Naive thymus-derived CD4-positive, alpha-beta T cell (primary cell): ENCODE measurements at regions not wholly inside any gene's neighbourhood (a gene's known extent, or its start where the extent isn't known, plus 50 kb on each side); places are given as distances from the start of the nearest gene placed in this dataset.

Experiments used
- ATAC-seq: fragments of 150-1000 bp; cut with Tn5 transposase; 2 replicates; pipeline ENCODE4 v1.10.0; 2021; ENCODE audit warnings: mild to moderate bottlenecking, moderate library complexity
- CTCF ChIA-PET: fragments of 350-600 bp; sonication (Branson Sonifier 250); formaldehyde crosslinking; loops from one replicate; lab custom pipeline; 2021; ENCODE audit warnings: antibody characterized with exemption; lab: Charles Lee
- POLR2A ChIA-PET: fragments of 350-600 bp; sonication (Branson Sonifier 250); formaldehyde crosslinking; loops from one replicate; lab custom pipeline; 2021; ENCODE audit warnings: antibody characterized with exemption, inconsistent platforms; lab: Charles Lee
- DNase-seq, 9 donors: peaks; one replicate each; pipeline versions ENCODE4 v3.0.0 to v3.0.0-alpha.2; 2020 to 2022; ENCODE audit warnings: mixed read lengths in 1 of 9
- H3K27ac ChIP-seq: one replicate; pipeline ENCODE4 v1.7.0; 2013; ENCODE audit warnings: mild to moderate bottlenecking, low read depth, low read length, moderate library complexity
- H3K27me3 ChIP-seq, 2 donors: one replicate each; pipeline ENCODE4 v1.7.0; 2013; ENCODE audit warnings: low read length in 2 of 2, mild to moderate bottlenecking in 2 of 2, moderate library complexity in 2 of 2; ENCODE audit not compliant: control insufficient read depth in 2 of 2, insufficient read depth in 2 of 2
- H3K36me3 ChIP-seq, 3 experiments: 1 replicate in 2 of 3; 2 replicates in 1 of 3; pipeline ENCODE4 v1.7.0; 2013; ENCODE audit warnings: low read length in 3 of 3, mild to moderate bottlenecking in 3 of 3, moderate library complexity in 1 of 3; ENCODE audit not compliant: insufficient read depth in 3 of 3, control insufficient read depth in 2 of 3
- H3K4me1 ChIP-seq, 2 donors: one replicate each; pipeline ENCODE4 v1.7.0; 2013; ENCODE audit warnings: low read length in 2 of 2, mild to moderate bottlenecking in 2 of 2, moderate library complexity in 1 of 2; ENCODE audit not compliant: control insufficient read depth in 2 of 2, insufficient read depth in 2 of 2
- H3K4me3 ChIP-seq: 2 replicates; pipeline ENCODE4 v1.7.0; 2013; ENCODE audit warnings: mild to moderate bottlenecking, low read length
- H3K9me3 ChIP-seq, 3 experiments: 1 replicate in 2 of 3; 2 replicates in 1 of 3; pipeline ENCODE4 v1.7.0; 2013; ENCODE audit warnings: low read length in 3 of 3; ENCODE audit not compliant: control insufficient read depth in 2 of 3
- H3K27ac Mint-ChIP-seq, 9 donors: one replicate each; pipeline ENCODE4 v1.8.0; 2020 to 2022; ENCODE audit warnings: mixed read lengths in 9 of 9, mild to moderate bottlenecking in 8 of 9, moderate library complexity in 5 of 9, inconsistent platforms in 2 of 9
- H3K27me3 Mint-ChIP-seq, 5 donors: one replicate each; pipeline ENCODE4 v1.8.0; 2021 to 2022; ENCODE audit warnings: mixed read lengths in 5 of 5, mild to moderate bottlenecking in 1 of 5
- H3K36me3 Mint-ChIP-seq, 5 donors: one replicate each; pipeline ENCODE4 v1.8.0; 2020 to 2022; ENCODE audit warnings: mixed read lengths in 5 of 5, mild to moderate bottlenecking in 3 of 5, inconsistent platforms in 1 of 5
- H3K4me1 Mint-ChIP-seq, 7 donors: one replicate each; pipeline ENCODE4 v1.8.0; 2020 to 2022; ENCODE audit warnings: mixed read lengths in 7 of 7, mild to moderate bottlenecking in 3 of 7, inconsistent platforms in 1 of 7
- H3K4me3 Mint-ChIP-seq, 10 donors: one replicate each; pipeline ENCODE4 v1.8.0; 2020 to 2022; ENCODE audit warnings: mild to moderate bottlenecking in 10 of 10, mixed read lengths in 10 of 10, moderate library complexity in 6 of 10, inconsistent platforms in 2 of 10
- H3K9me3 Mint-ChIP-seq, 11 donors: one replicate each; pipeline ENCODE4 v1.8.0; 2020 to 2022; ENCODE audit warnings: mixed read lengths in 11 of 11, mild to moderate bottlenecking in 4 of 11, inconsistent platforms in 1 of 11, moderate library complexity in 1 of 11
- intact Hi-C, 2 donors: fragments of 100-400 bp; cut with micrococcal nuclease; formaldehyde crosslinking; loops; one replicate each; pipeline ENCODE4 v1.15.1; 2023

DNA sequence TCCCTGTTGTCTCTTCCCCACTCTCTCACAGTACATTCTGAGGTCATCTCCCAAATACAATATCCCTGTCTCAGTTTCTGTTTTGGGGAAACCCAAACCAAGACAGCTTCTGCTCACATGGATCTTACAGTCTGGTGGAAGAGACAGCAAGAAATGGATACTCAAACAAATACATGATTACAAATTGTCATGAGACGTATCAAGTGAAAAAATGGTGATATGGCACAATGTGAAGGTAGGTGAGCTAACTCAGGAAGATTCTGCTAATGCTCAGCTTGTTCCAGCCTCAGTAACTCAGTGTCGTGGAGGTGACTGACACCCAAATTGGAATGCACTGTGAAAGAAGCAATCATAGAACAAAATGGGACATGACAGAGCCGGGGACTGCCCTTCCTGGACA is 68.3 kb downstream of the CHST1 start:
- intact Hi-C loops, result no loop called here
- CTCF ChIA-PET, result no interaction called here

DNA sequence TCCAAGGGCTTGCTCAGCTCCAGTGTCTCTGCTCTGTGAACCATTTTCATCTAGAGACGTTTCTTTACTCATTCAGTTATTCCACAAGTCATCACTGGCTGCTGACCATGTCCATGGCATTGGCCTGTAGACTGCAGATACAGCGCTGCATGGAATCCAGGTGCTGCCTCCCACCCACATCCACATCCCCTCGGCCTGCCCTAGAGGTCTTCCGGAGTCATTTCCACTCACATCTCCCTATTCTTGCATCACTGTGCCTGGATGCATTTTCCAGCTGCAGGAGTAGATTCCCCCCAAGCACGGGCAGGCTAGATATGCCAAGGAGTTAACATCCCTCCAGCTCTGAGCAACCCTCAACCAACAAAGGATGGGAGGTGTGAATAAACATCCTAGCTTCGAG is 68.9 kb downstream of the CHST1 start:
- Mint-ChIP-seq H3K36me3 (no peaks in the 10 kb centered on the region), H3K4me1 (no peaks in the 10 kb centered on the region), H3K27ac (no peak overlapping the region), H3K4me3 (no peak overlapping the region), H3K9me3 (peaks cover 0 to 9% (median 0%) of the 10 kb centered on the region in 11 donors), H3K27me3 (peaks cover 3 to 38% (median 15%) of the 10 kb centered on the region in 5 donors)
- Histone ChIP-seq H3K36me3 (no peaks in the 10 kb centered on the region), H3K9me3 (no peaks in the 10 kb centered on the region), H3K4me3 (no peak overlapping the region), H3K27ac (no peak overlapping the region), H3K27me3 (no peaks in the 10 kb centered on the region), H3K4me1 (no peaks in the 10 kb centered on the region)
- no peak for DNase-seq
- ChIA-PET POLR2A (no interaction called here), CTCF (no interaction called here)
- intact Hi-C loops, result no loop called here
- ATAC-seq, result no peak

More for the DNA sequence above, 68.3 kb downstream of the CHST1 start:
- ATAC-seq, result no peak
- Mint-ChIP-seq H3K9me3 (peaks cover 0 to 9% (median 0%) of the 10 kb centered on the region in 11 donors), H3K4me1 (no peaks in the 10 kb centered on the region), H3K27ac (no peak overlapping the region), H3K36me3 (no peaks in the 10 kb centered on the region), H3K4me3 (no peak overlapping the region), H3K27me3 (peaks cover 6 to 43% (median 15%) of the 10 kb centered on the region in 5 donors)
- Histone ChIP-seq H3K9me3 (no peaks in the 10 kb centered on the region), H3K4me3 (no peak overlapping the region), H3K27ac (no peak overlapping the region), H3K4me1 (no peaks in the 10 kb centered on the region), H3K36me3 (no peaks in the 10 kb centered on the region), H3K27me3 (no peaks in the 10 kb centered on the region)
- DNase-seq, result no peak
- POLR2A ChIA-PET, result no interaction called here

DNA sequence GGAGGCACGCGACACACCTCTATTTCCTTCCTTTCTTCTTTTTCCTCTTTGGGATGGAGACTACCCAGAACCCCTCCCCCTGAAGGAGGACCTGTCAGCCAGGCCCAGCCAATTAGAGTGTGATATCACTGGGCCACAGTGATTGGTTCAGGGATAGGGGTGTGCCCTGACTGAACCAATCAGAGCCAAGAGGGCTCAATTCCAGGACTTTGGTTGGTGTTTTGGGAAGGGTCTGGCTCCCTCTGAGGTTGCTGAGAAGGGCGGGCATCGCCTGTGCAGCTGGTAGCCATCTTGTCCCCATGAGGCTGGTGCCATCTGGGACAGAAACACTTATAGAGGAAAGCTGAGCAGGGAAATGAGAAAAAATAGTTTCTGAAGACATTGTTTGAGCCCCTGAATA is 71.4 kb downstream of the CHST1 start:
- Histone ChIP-seq H3K4me1 (no peaks in the 10 kb centered on the region), H3K9me3 (no peaks in the 10 kb centered on the region), H3K36me3 (no peaks in the 10 kb centered on the region), H3K27me3 (no peaks in the 10 kb centered on the region), H3K27ac (no peak overlapping the region), H3K4me3 (no peak overlapping the region)
- intact Hi-C loops, result no loop called here
- H3K36me3 Mint-ChIP-seq, result no peaks in the 10 kb centered on the region
- H3K27me3 Mint-ChIP-seq, result peaks cover 3 to 25% (median 8%) of the 10 kb centered on the region in 5 donors
- H3K9me3 Mint-ChIP-seq, result peaks cover 0 to 2% (median 0%) of the 10 kb centered on the region in 11 donors
- DNase-seq (no peak), ATAC-seq (no peak)
- CTCF ChIA-PET, result no interaction called here
- POLR2A ChIA-PET, result no interaction called here
- no peaks in the 10 kb centered on the region for H3K4me1 Mint-ChIP-seq
- no peak overlapping the region for H3K4me3 Mint-ChIP-seq
- H3K27ac Mint-ChIP-seq, result no peak overlapping the region

DNA sequence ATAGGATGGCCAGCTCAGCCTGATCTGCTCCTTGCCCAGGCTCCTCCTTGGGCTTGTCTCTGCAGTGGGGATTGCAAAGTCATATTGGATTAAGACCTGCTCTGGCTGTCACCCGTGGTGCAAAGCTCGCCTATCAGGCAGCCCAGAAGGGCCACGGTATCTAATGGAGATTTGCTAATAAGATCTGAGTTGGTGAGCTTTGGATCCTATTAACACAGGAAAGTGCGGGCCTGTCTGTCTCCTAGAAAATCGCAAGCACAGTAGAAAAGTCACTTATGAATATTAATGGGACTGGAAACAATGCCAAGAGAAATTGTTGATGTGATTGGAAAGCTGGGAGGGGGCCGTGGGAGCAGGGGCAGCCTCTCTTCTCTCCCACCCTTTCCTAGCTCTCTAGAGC is 72.8 kb downstream of the CHST1 start:
- H3K36me3 Mint-ChIP-seq, result no peaks in the 10 kb centered on the region
- Histone ChIP-seq H3K36me3 (no peaks in the 10 kb centered on the region), H3K27me3 (no peaks in the 10 kb centered on the region), H3K4me1 (no peaks in the 10 kb centered on the region), H3K27ac (no peak overlapping the region), H3K4me3 (no peak overlapping the region), H3K9me3 (no peaks in the 10 kb centered on the region)
- H3K4me1 Mint-ChIP-seq, result no peaks in the 10 kb centered on the region
- ATAC-seq, result no peak
- POLR2A ChIA-PET, result no interaction called here
- H3K27me3 Mint-ChIP-seq, result peaks cover 0 to 18% (median 8%) of the 10 kb centered on the region in 5 donors
- CTCF ChIA-PET, result no interaction called here
- intact Hi-C loops, result no loop called here
- peaks cover 0 to 2% (median 0%) of the 10 kb centered on the region in 11 donors for H3K9me3 Mint-ChIP-seq
- no peak overlapping the region for H3K4me3 Mint-ChIP-seq
- H3K27ac Mint-ChIP-seq, result no peak overlapping the region
- no peak for DNase-seq

DNA sequence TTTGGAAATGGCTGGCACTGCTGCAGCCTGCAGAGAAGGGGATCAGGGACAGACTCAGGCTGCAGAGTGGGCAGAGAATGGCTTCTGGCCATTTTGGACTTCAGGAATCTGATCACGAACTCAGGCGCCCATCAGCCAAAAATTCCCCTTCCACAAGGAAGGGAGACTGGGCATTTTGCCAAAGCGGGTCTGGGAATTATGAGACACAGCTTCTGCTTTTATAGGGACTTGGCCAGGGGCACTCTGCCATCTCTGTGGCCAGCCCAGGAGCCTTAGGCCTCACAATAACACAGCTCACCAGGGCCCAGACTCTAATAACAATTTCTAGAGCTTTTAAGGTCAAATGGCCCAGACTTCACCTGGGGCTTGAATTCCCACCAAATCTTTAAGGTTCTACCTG is 74.7 kb downstream of the CHST1 start:
- H3K9me3 Mint-ChIP-seq, result no peaks in the 10 kb centered on the region
- CTCF ChIA-PET, result no interaction called here

DNA sequence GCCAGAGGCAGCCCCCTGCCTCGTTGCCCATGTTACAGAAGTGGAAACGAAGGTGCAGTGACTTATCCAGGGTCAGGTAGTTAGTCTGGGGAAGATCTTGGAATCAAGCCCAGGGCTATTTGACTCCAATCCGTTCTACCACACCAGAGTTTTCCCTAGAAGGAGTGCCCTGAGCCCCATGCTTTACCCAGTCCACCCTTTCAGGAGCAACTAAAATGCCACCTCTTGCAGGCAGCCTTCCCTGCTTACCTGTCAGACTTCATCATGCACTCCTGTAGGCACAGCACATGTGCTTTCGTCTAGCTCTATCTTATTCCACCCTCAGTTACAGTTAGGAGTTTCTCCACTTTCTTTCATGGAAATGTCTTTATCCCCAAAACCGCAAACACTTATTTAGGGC is 80.2 kb downstream of the CHST1 start:
- Histone ChIP-seq H3K4me1 (no peaks in the 10 kb centered on the region), H3K9me3 (no peaks in the 10 kb centered on the region), H3K36me3 (no peaks in the 10 kb centered on the region), H3K27me3 (peaks cover 0 to 8% of the 10 kb centered on the region in 2 donors), H3K27ac (no peak overlapping the region), H3K4me3 (no peak overlapping the region)
- CTCF ChIA-PET, result no interaction called here
- intact Hi-C loops, result no loop called here
- ATAC-seq (no peak), DNase-seq (no peak)
- Mint-ChIP-seq H3K4me3 (no peak overlapping the region), H3K27me3 (peaks cover 5 to 58% (median 45%) of the 10 kb centered on the region in 5 donors), H3K36me3 (no peaks in the 10 kb centered on the region), H3K27ac (no peak overlapping the region), H3K9me3 (peaks cover 0 to 2% (median 0%) of the 10 kb centered on the region in 11 donors), H3K4me1 (no peaks in the 10 kb centered on the region)
- POLR2A ChIA-PET, result no interaction called here

More for the DNA sequence above, 74.7 kb downstream of the CHST1 start:
- Mint-ChIP-seq H3K36me3 (no peaks in the 10 kb centered on the region), H3K4me1 (no peaks in the 10 kb centered on the region), H3K4me3 (no peak overlapping the region), H3K27ac (no peak overlapping the region), H3K27me3 (peaks cover 8 to 31% (median 18%) of the 10 kb centered on the region in 5 donors)
- DNase-seq (no peak), ATAC-seq (no peak)
- Histone ChIP-seq H3K36me3 (no peaks in the 10 kb centered on the region), H3K27me3 (peaks cover 0 to 4% of the 10 kb centered on the region in 2 donors), H3K9me3 (no peaks in the 10 kb centered on the region), H3K4me3 (no peak overlapping the region), H3K4me1 (no peaks in the 10 kb centered on the region), H3K27ac (no peak overlapping the region)
- intact Hi-C loops, result no loop called here
- POLR2A ChIA-PET, result no interaction called here

DNA sequence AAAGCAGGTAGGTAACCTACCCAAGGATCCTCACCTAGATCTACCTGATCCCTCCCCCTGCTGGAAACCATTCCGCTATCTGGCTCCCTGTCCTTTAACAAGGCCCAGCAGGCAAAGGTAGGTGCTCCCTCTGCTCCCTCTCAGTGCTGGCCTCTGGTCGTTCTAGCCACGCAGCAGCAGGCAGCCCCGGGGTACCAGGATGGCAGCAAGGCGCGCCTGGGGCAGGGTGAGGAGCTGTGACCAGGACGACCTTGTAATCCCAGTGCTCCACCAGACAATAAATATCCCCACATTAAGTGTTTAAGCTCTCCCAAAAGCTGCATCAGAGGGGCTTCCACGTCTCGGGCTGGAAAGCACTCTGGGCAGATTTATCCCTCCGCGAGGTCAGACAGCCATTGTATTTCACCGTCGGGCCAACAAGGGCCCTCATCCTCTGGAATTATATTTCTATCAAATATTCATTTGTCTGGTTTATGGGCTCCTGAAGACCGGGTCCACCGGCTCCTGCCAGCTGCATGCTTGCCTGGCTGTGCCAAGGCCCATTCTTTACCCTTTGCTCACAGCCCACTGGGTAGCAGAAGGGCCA is 81.3 kb downstream of the CHST1 start:
- Mint-ChIP-seq H3K36me3 (no peaks in the 10 kb centered on the region), H3K27ac (no peak overlapping the region), H3K27me3 (peaks cover 5 to 64% (median 46%) of the 10 kb centered on the region in 5 donors), H3K9me3 (peaks cover 0 to 3% (median 0%) of the 10 kb centered on the region in 11 donors), H3K4me1 (no peaks in the 10 kb centered on the region), H3K4me3 (no peak overlapping the region)
- DNase-seq, result no peak
- intact Hi-C loops, result no loop called here
- CTCF ChIA-PET, result no interaction called here
- ATAC-seq, result no peak
- POLR2A ChIA-PET, result interaction anchor here (0.8 kb wide), 1 partner anchor 23 kb away, joined by 3 read pairs; no protein-coding TSS in a partner anchor
- Histone ChIP-seq H3K9me3 (no peaks in the 10 kb centered on the region), H3K27ac (no peak overlapping the region), H3K4me1 (no peaks in the 10 kb centered on the region), H3K36me3 (no peaks in the 10 kb centered on the region), H3K27me3 (peaks cover 0 to 8% of the 10 kb centered on the region in 2 donors), H3K4me3 (no peak overlapping the region)
